Posterior cingulate gyrus (tissue), 11 donors: ENCODE measurements at regions not wholly inside any gene's neighbourhood (a gene's known extent, or its start where the extent isn't known, plus 50 kb on each side); places are given as distances from the start of the nearest gene placed in this dataset.

ENCODE experiments used
- DNase-seq, 10 donors: peaks; one replicate each; pipeline versions ENCODE4 v3.0.0 to v3.0.0-alpha.2; 2020 to 2021; ENCODE audit warnings: mixed read lengths in 3 of 10
- intact Hi-C: fragments of 100-400 bp; cut with DNase I; formaldehyde crosslinking; loops from one replicate; pipeline ENCODE4 v1.15.1; 2023

DNA sequence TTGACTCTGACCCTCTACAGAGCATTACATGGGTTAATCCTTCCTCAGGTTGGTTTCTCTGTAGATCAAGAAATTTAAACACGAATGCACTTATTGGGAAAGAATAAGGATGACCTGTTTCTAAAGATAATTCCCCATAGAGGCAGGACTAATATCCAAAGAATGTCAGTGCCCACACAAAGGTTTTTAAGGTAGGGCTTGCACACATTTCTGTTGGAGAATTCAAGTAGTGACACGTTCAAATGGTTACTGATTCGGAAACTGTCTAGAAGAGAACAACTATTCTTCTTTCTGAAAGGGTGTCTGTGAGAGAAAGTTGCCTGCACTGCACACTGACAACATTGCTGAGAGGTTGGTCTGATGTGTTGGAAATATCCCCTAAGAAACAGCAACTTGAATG lies 167.3 kb downstream of the ZNF326 start:
- intact Hi-C loops, result no loop called here
- no peak for DNase-seq

GRCh38 chr1:90161625-90162024 lies 166.7 kb downstream of the ZNF326 start:
- intact Hi-C loops, result no loop called here
- no peak for DNase-seq

GRCh38 chr1:90155721-90156487 lies 161.0 kb downstream of the ZNF326 start:
- DNase-seq, result no peak
- intact Hi-C loops, result no loop called here

DNA sequence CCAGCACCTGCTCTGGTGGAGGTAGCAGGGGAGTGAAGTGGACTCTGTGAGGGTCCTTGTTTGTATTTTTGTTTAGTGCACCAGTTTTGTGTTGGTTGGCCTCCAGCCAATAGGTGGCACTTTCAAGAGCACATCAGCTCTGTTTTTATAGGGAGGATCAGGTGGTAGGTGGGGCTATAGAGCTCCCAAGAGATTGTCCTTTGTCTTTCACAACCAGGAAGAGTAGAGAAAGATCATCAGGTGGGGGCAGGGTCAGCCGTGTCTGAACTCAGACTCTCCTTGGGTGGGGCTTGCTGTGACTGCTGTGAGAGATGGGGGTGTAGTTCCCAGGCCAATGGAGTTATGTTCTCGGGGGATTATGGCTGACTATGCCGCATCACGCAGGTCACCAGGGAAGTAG lies 159.8 kb downstream of the ZNF326 start:
- intact Hi-C loops, result no loop called here
- DNase-seq, result no peak

DNA sequence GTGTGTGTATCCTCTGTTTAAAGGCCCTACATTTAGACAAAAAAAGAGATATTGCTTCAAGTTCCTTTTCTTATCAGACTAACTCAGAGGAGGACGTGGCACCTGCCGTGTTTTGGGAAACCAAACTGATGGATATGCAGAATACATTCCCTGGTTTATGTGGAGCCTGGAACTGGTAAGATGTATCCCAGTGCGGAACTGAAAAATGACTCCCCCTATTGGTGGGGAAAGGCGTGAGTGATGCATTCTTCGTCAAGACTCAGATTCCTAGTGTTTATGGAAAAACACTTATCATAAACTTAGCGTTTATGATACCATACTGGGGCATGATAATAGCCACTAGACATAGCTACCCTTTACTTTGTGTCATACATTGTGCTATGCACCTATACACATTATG lies 154.2 kb downstream of the ZNF326 start:
- intact Hi-C loops, result no loop called here
- no peak for DNase-seq

GRCh38 chr1:90147093-90147492 lies 152.2 kb downstream of the ZNF326 start:
- intact Hi-C loops, result no loop called here

GRCh38 chr1:90144820-90145219 lies 149.9 kb downstream of the ZNF326 start:
- DNase-seq, result no peak
- intact Hi-C loops, result no loop called here

More at GRCh38 chr1:90147093-90147492, 152.2 kb downstream of the ZNF326 start:
- no peak for DNase-seq

GRCh38 chr1:90143591-90143990 lies 148.7 kb downstream of the ZNF326 start:
- intact Hi-C loops, result no loop called here
- DNase-seq, result no peak

GRCh38 chr1:90142697-90143096 lies 147.8 kb downstream of the ZNF326 start:
- intact Hi-C loops, result no loop called here
- DNase-seq, result no peak

- intact Hi-C loops, result no loop called here
- DNase-seq, result no peak
Measured at GRCh38 chr1:90139837-90140236, 144.9 kb downstream of the ZNF326 start.

- intact Hi-C loops, result no loop called here
- DNase-seq, result no peak
Measured at GRCh38 chr1:90135286-90135685, 140.4 kb downstream of the ZNF326 start.

GRCh38 chr1:90134175-90134955 lies 139.5 kb downstream of the ZNF326 start:
- intact Hi-C loops, result no loop called here
- DNase-seq, result no peak

GRCh38 chr1:90133133-90133532 lies 138.2 kb downstream of the ZNF326 start:
- no peak for DNase-seq
- intact Hi-C loops, result no loop called here

GRCh38 chr1:90132306-90132705 lies 137.4 kb downstream of the ZNF326 start:
- no peak for DNase-seq
- intact Hi-C loops, result no loop called here

- no peak for DNase-seq
- intact Hi-C loops, result no loop called here
Measured at GRCh38 chr1:90127288-90127953, 132.5 kb downstream of the ZNF326 start.

DNA sequence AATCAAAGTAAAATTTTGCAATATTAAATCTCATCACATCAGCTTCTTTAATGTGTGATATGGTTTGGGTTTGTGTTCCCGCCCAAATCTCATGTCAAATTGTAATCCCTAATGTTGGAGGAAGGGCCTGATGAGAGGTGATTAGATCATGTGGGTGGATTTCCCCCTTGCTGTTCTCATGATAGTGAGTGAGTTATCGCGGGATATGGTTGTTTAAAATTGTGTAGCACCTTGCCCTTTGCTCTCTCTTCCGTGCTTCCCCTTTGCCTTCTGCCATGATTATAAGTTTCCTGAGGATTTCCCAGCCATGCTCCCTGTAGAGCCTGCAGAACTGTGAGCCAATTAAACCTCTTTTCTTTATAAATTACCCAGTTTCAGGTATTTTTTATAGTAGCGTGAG lies 131.9 kb downstream of the ZNF326 start:
- intact Hi-C loops, result no loop called here
- DNase-seq, result no peak

- intact Hi-C loops, result no loop called here
- DNase-seq, result peak in 1 of 10 donors; percentile 8
Measured at GRCh38 chr1:90122654-90123340, 127.9 kb downstream of the ZNF326 start.

- intact Hi-C loops, result no loop called here
- DNase-seq, result no peak
Measured at GRCh38 chr1:90114521-90115141, 119.7 kb downstream of the ZNF326 start.

GRCh38 chr1:90107990-90108389 lies 113.1 kb downstream of the ZNF326 start:
- intact Hi-C loops, result no loop called here

GRCh38 chr1:90106311-90106710 lies 111.4 kb downstream of the ZNF326 start:
- intact Hi-C loops, result no loop called here
- no peak for DNase-seq

More at GRCh38 chr1:90107990-90108389, 113.1 kb downstream of the ZNF326 start:
- no peak for DNase-seq
